Glutamatergic neuron (in vitro differentiated cells): ENCODE measurements at regions not wholly inside any gene's neighbourhood (a gene's known extent, or its start where the extent isn't known, plus 50 kb on each side); places are given as distances from the start of the nearest gene placed in this dataset.
"Not testable (repeated sequence)": the region's sequence is repeated elsewhere in the genome, so short reads cannot be mapped to it uniquely, and the experiment has no call there.

Source experiments
- DNase-seq: peaks from one replicate; pipeline ENCODE4 v3.0.0; 2022
- H3K27ac Mint-ChIP-seq: one replicate; pipeline ENCODE4 v1.8.0; 2020; ENCODE audit warnings: mild to moderate bottlenecking, mixed read lengths, inconsistent platforms; ENCODE audit not compliant: unreplicated experiment
- H3K27me3 Mint-ChIP-seq: one replicate; pipeline ENCODE4 v1.8.0; 2020; ENCODE audit warnings: mild to moderate bottlenecking, moderate library complexity, mixed read lengths, inconsistent platforms; ENCODE audit not compliant: unreplicated experiment
- H3K36me3 Mint-ChIP-seq: one replicate; pipeline ENCODE4 v1.8.0; 2020; ENCODE audit warnings: mild to moderate bottlenecking, mixed read lengths, inconsistent platforms; ENCODE audit not compliant: unreplicated experiment
- H3K4me1 Mint-ChIP-seq: one replicate; pipeline ENCODE4 v1.8.0; 2020; ENCODE audit warnings: mild to moderate bottlenecking, low read depth, mixed read lengths, inconsistent platforms; ENCODE audit not compliant: unreplicated experiment
- H3K4me3 Mint-ChIP-seq: one replicate; pipeline ENCODE4 v1.8.0; 2020; ENCODE audit warnings: mild to moderate bottlenecking, mixed read lengths, inconsistent platforms; ENCODE audit not compliant: unreplicated experiment
- H3K9me3 Mint-ChIP-seq: one replicate; pipeline ENCODE4 v1.8.0; 2020; ENCODE audit warnings: mild to moderate bottlenecking, moderate library complexity, mixed read lengths, inconsistent platforms; ENCODE audit not compliant: unreplicated experiment
- TF ChIP-seq, protein P1 (sequence below): fragments of 200-600 bp; sonication (generic); IDR thresholded peaks from one replicate; pipeline ENCODE4 v1.5.0; 2021; ENCODE audit not compliant: partially characterized antibody, unreplicated experiment

- no peak for DNase-seq
- no peaks in the 10 kb centered on the region for H3K4me1 Mint-ChIP-seq
- no peak overlapping the region for H3K4me3 Mint-ChIP-seq
- H3K27me3 Mint-ChIP-seq = peaks cover 25% of the 10 kb centered on the region
- peaks cover 22% of the 10 kb centered on the region for H3K9me3 Mint-ChIP-seq
- TF ChIP-seq, protein P1, sequence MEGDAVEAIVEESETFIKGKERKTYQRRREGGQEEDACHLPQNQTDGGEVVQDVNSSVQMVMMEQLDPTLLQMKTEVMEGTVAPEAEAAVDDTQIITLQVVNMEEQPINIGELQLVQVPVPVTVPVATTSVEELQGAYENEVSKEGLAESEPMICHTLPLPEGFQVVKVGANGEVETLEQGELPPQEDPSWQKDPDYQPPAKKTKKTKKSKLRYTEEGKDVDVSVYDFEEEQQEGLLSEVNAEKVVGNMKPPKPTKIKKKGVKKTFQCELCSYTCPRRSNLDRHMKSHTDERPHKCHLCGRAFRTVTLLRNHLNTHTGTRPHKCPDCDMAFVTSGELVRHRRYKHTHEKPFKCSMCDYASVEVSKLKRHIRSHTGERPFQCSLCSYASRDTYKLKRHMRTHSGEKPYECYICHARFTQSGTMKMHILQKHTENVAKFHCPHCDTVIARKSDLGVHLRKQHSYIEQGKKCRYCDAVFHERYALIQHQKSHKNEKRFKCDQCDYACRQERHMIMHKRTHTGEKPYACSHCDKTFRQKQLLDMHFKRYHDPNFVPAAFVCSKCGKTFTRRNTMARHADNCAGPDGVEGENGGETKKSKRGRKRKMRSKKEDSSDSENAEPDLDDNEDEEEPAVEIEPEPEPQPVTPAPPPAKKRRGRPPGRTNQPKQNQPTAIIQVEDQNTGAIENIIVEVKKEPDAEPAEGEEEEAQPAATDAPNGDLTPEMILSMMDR = no peak
- peaks cover 7% of the 10 kb centered on the region for H3K36me3 Mint-ChIP-seq
- no peak overlapping the region for H3K27ac Mint-ChIP-seq
Measured at GRCh38 chr14:105765893-105766614, 239.7 kb downstream of the TMEM121 start.

- Mint-ChIP-seq H3K9me3 (peaks cover 17% of the 10 kb centered on the region), H3K4me1 (no peaks in the 10 kb centered on the region), H3K36me3 (no peaks in the 10 kb centered on the region), H3K27ac (no peak overlapping the region), H3K4me3 (no peak overlapping the region), H3K27me3 (peaks cover 19% of the 10 kb centered on the region)
- DNase-seq = no peak
- TF ChIP-seq, protein P1 = no peak
Measured at GRCh38 chr14:105767315-105767714, 240.9 kb downstream of the TMEM121 start.

DNA sequence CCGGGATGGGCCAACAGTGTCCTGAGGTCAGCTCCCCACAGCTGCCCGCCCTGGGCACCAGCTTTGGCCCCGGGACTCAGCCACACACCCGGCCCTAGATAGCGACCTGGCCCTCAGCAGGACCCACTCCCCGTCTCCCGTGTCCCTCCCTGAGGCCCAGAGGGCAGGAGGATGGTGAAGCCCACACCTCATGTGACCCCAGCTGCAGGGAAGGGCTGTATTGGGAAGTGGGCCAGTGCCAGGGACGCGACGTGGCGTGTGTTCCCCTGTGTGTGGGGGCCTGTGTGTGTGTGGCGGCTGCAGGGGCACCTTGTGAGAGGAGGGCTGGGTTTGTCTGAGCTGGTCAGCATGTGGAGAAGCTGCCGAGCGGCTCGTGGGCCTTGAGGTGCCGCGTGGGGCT lies 241.7 kb downstream of the TMEM121 start:
- H3K4me1 Mint-ChIP-seq, DNase-seq, H3K36me3 Mint-ChIP-seq, H3K27ac Mint-ChIP-seq, H3K4me3 Mint-ChIP-seq: not testable (repeated sequence)
- Mint-ChIP-seq H3K27me3 (peaks cover 22% of the 10 kb centered on the region), H3K9me3 (peaks cover 18% of the 10 kb centered on the region)

DNA sequence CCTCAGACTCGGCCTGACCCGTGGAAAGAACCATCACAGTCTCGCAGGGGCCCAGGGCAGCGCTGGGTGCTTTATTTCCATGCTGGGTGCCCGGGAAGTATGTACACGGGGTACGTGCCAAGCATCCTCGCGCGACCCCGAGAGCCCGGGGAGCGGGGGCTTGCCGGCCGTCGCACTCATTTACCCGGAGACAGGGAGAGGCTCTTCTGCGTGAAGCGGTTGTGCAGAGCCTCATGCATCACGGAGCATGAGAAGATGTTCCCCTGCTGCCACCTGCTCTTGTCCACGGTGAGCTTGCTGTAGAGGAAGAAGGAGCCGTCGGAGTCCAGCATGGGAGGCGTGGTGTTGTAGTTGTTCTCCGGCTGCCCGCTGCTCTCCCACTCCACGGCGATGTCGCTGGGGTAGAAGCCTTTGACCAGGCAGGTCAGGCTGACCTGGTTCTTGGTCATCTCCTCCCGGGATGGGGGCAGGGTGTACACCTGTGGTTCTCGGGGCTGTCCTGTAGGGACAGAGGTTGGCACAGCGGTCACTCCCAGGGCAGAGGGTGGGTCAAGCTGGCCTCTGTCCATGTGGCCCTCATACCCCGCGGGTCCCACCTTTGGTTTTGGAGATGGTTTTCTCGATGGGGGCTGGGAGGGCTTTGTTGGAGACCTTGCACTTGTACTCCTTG lies 242.8 kb downstream of the TMEM121 start:
- Mint-ChIP-seq H3K9me3 (peaks cover 22% of the 10 kb centered on the region), H3K27me3 (peaks cover 25% of the 10 kb centered on the region)
- not testable (repeated sequence) for H3K27ac Mint-ChIP-seq, H3K4me1 Mint-ChIP-seq, H3K36me3 Mint-ChIP-seq, DNase-seq, H3K4me3 Mint-ChIP-seq

- not testable (repeated sequence) for H3K36me3 Mint-ChIP-seq, H3K4me3 Mint-ChIP-seq, H3K4me1 Mint-ChIP-seq, H3K27ac Mint-ChIP-seq, DNase-seq
- peaks cover 29% of the 10 kb centered on the region for H3K27me3 Mint-ChIP-seq
- peaks cover 31% of the 10 kb centered on the region for H3K9me3 Mint-ChIP-seq
Measured at GRCh38 chr14:105770619-105771216, 244.3 kb downstream of the TMEM121 start.

- not testable (repeated sequence) for H3K27ac Mint-ChIP-seq, H3K4me3 Mint-ChIP-seq, DNase-seq, H3K36me3 Mint-ChIP-seq, H3K4me1 Mint-ChIP-seq
- H3K27me3 Mint-ChIP-seq = peaks cover 25% of the 10 kb centered on the region
- H3K9me3 Mint-ChIP-seq = peaks cover 27% of the 10 kb centered on the region
Measured at GRCh38 chr14:105771261-105772226, 245.2 kb downstream of the TMEM121 start.

DNA sequence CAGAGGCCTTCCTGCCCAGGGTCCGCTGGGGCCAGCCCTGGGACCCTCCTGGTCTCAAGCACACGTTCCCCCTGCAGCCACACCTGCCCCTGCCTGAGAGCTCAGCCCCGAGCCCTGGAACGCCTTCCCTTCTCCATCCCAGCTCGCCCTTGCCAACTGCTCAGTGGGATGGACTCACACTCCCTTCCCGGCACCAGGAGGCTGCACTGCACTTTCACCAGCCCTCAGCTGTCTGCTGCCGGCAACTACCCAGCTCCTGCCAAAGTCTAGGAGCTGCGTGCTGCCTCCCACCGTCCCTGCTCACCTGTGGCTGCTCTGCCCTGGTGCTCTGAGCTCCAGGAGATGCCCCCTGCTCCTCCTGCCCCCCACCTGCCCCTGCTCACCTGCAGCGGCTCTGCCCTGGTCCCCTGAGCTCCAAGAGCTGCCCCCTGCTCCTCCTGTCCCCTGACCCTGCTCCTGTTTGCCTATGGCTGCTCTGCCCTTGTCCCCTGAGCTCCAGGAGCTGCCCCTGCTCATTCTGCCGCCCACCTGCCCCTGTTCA lies 246.4 kb downstream of the TMEM121 start:
- not testable (repeated sequence) for H3K36me3 Mint-ChIP-seq

More for the DNA sequence above, 246.4 kb downstream of the TMEM121 start:
- H3K9me3 Mint-ChIP-seq = peaks cover 29% of the 10 kb centered on the region
- DNase-seq, H3K4me1 Mint-ChIP-seq, H3K27ac Mint-ChIP-seq, H3K4me3 Mint-ChIP-seq: not testable (repeated sequence)
- H3K27me3 Mint-ChIP-seq = peaks cover 27% of the 10 kb centered on the region
